Stimulated activated naive CD8-positive, alpha-beta T cell treated with anti-CD3 and anti-CD28 coated beads, Interleukin-15, amount 100 ng/mL, for 72 hours (primary cell): ENCODE measurements at regions not wholly inside any gene's neighbourhood (a gene's known extent, or its start where the extent isn't known, plus 50 kb on each side); places are given as distances from the start of the nearest gene placed in this dataset.

ENCODE experiments used
- ATAC-seq: fragments of 150-1000 bp; cut with Tn5 transposase; 2 replicates; pipeline ENCODE4 v1.10.0; 2021; ENCODE audit warnings: mild to moderate bottlenecking, moderate library complexity
- DNase-seq, 2 donors: peaks; one replicate each; pipeline ENCODE4 v3.0.0; 2021 to 2022
- H3K27ac Mint-ChIP-seq, 2 donors: one replicate each; pipeline ENCODE4 v1.8.0; 2022; ENCODE audit warnings: mild to moderate bottlenecking in 2 of 2, mixed read lengths in 2 of 2, moderate library complexity in 2 of 2
- H3K27me3 Mint-ChIP-seq: one replicate; pipeline ENCODE4 v1.8.0; 2022; ENCODE audit warnings: mixed read lengths
- H3K4me1 Mint-ChIP-seq: one replicate; pipeline ENCODE4 v1.8.0; 2022; ENCODE audit warnings: mild to moderate bottlenecking, mixed read lengths
- H3K4me3 Mint-ChIP-seq, 2 donors: one replicate each; pipeline ENCODE4 v1.8.0; 2022; ENCODE audit warnings: mild to moderate bottlenecking in 2 of 2, mixed read lengths in 2 of 2, moderate library complexity in 1 of 2
- H3K9me3 Mint-ChIP-seq, 2 donors: one replicate each; pipeline ENCODE4 v1.8.0; 2022; ENCODE audit warnings: mixed read lengths in 2 of 2

- Mint-ChIP-seq H3K27ac (no peak overlapping the region), H3K4me1 (no peaks in the 10 kb centered on the region)
Observed at GRCh38 chr4:138010639-138011038, 231.5 kb downstream of the SLC7A11 start.

GRCh38 chr4:138007572-138007971 lies 234.6 kb downstream of the SLC7A11 start:
- Mint-ChIP-seq H3K4me3 (no peak overlapping the region), H3K27me3 (no peaks in the 10 kb centered on the region), H3K27ac (no peak overlapping the region), H3K9me3 (no peaks in the 10 kb centered on the region), H3K4me1 (no peaks in the 10 kb centered on the region)
- no peak for DNase-seq
- ATAC-seq, result no peak

More at GRCh38 chr4:138010639-138011038, 231.5 kb downstream of the SLC7A11 start:
- H3K9me3 Mint-ChIP-seq, result no peaks in the 10 kb centered on the region
- ATAC-seq, result no peak
- no peaks in the 10 kb centered on the region for H3K27me3 Mint-ChIP-seq
- no peak for DNase-seq
- no peak overlapping the region for H3K4me3 Mint-ChIP-seq

GRCh38 chr4:138005486-138005885 lies 236.7 kb downstream of the SLC7A11 start:
- Mint-ChIP-seq H3K4me3 (no peak overlapping the region), H3K27ac (no peak overlapping the region), H3K27me3 (no peaks in the 10 kb centered on the region), H3K4me1 (no peaks in the 10 kb centered on the region), H3K9me3 (no peaks in the 10 kb centered on the region)
- DNase-seq (no peak), ATAC-seq (no peak)

DNA sequence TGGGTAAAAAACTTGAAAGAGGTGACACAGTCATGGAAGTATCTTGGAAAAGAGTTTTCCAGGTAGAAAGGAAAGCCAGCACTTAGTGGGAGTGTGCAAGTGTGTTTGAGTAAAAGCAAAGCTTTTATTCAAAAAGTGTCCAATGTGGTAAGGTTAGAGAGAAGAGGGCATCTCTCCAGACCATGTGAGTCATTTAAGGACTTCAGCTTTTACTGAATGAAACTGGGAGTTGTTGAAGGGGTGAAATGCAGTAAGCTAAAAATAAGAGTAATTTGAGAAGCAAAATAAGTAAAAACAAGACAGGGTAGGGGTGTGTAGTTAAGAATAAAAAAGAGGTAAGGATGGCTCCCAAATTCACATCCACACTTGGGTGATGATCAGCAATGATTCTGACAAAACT lies 238.9 kb downstream of the SLC7A11 start:
- ATAC-seq (no peak), DNase-seq (no peak)
- no peak overlapping the region for H3K4me3 Mint-ChIP-seq
- no peaks in the 10 kb centered on the region for H3K4me1 Mint-ChIP-seq
- no peak overlapping the region for H3K27ac Mint-ChIP-seq
- no peaks in the 10 kb centered on the region for H3K9me3 Mint-ChIP-seq
- H3K27me3 Mint-ChIP-seq, result no peaks in the 10 kb centered on the region

- no peak overlapping the region for H3K4me3 Mint-ChIP-seq
- H3K4me1 Mint-ChIP-seq, result no peaks in the 10 kb centered on the region
- ATAC-seq, result no peak
- no peak for DNase-seq
- no peaks in the 10 kb centered on the region for H3K27me3 Mint-ChIP-seq
- H3K27ac Mint-ChIP-seq, result no peak overlapping the region
- H3K9me3 Mint-ChIP-seq, result peaks cover 4 to 6% of the 10 kb centered on the region in 2 donors
Observed at GRCh38 chr4:137998666-137999429, 243.3 kb downstream of the SLC7A11 start.

GRCh38 chr4:137997496-137997895 lies 244.7 kb downstream of the SLC7A11 start:
- Mint-ChIP-seq H3K4me3 (no peak overlapping the region), H3K9me3 (peaks cover 4 to 6% of the 10 kb centered on the region in 2 donors), H3K4me1 (no peaks in the 10 kb centered on the region), H3K27ac (no peak overlapping the region), H3K27me3 (no peaks in the 10 kb centered on the region)
- no peak for DNase-seq
- ATAC-seq, result no peak

DNA sequence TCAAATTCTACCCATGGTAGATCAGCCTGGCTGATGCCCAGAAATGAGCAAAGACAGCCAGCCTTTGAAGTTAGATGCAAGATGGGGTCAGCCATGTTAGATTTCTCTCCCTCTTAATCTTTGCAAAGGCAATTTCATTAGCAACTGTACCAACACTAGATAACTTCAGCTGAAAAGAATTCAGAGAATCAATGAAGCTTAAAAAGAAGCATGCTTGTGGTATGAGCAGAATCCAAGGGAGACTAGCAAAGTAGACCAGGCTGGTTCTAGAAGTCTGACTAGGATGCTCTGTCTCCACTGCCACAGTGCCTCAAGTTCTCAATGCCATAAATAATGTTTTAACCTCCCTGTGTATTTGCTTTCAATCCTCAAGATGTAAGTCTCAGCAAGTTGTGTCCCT lies 247.3 kb downstream of the SLC7A11 start:
- Mint-ChIP-seq H3K27me3 (no peaks in the 10 kb centered on the region), H3K4me3 (no peak overlapping the region), H3K27ac (no peak overlapping the region), H3K9me3 (peaks cover 4 to 6% of the 10 kb centered on the region in 2 donors), H3K4me1 (no peaks in the 10 kb centered on the region)
- no peak for ATAC-seq
- DNase-seq, result no peak

- Mint-ChIP-seq H3K4me1 (no peaks in the 10 kb centered on the region), H3K27ac (no peak overlapping the region)
- DNase-seq, result no peak
Observed at GRCh38 chr4:137993232-137993631, 248.9 kb downstream of the SLC7A11 start.

GRCh38 chr4:137981277-137981676 lies 260.9 kb downstream of the SLC7A11 start:
- ATAC-seq, result no peak
- no peak overlapping the region for H3K27ac Mint-ChIP-seq
- DNase-seq, result no peak
- peaks cover 0 to 8% of the 10 kb centered on the region in 2 donors for H3K9me3 Mint-ChIP-seq
- no peaks in the 10 kb centered on the region for H3K27me3 Mint-ChIP-seq
- no peak overlapping the region for H3K4me3 Mint-ChIP-seq
- no peaks in the 10 kb centered on the region for H3K4me1 Mint-ChIP-seq

More at GRCh38 chr4:137993232-137993631, 248.9 kb downstream of the SLC7A11 start:
- no peaks in the 10 kb centered on the region for H3K27me3 Mint-ChIP-seq
- no peak for ATAC-seq
- H3K9me3 Mint-ChIP-seq, result peaks cover 4 to 6% of the 10 kb centered on the region in 2 donors
- H3K4me3 Mint-ChIP-seq, result no peak overlapping the region

DNA sequence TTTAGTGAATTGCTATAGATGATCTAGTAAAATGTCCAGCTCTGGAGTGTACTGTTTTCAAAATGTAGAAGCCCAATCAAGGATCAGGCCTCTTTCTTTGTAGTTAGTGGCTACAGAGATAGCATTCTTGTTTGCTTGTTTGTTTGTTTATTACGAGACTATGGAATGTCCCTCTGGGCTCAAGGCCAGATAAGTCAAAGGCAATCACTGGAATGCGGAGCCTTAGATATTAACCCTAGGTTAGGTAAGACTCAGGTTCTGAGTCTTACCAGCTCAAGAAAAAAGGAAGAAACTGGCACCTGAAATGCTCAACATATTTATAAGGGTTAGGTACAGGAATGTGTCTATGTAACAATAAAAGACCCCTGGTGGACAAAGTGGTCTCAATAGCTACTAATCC lies 261.5 kb downstream of the SLC7A11 start:
- Mint-ChIP-seq H3K27ac (no peak overlapping the region), H3K9me3 (peaks cover 0 to 8% of the 10 kb centered on the region in 2 donors), H3K4me1 (no peaks in the 10 kb centered on the region), H3K4me3 (no peak overlapping the region), H3K27me3 (no peaks in the 10 kb centered on the region)
- no peak for ATAC-seq
- DNase-seq, result no peak

DNA sequence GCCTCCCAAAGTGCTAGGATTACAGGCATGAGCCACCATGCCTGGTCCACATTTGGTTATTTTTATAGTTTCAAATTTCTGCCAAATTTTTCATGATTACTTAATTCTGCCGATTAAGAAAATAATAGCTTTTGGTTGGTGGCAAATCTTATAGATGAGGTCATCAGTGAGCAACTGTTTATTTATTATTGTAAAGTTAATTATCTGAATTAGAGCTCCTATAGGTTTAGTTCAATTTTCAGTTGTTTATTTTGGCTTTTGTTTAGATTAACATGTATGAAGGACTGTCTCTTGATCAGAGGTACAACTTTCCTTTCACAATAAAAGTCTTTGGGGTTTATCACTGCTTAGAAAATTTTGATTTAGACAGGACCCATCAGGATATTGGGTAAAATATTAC lies 262.2 kb downstream of the SLC7A11 start:
- no peaks in the 10 kb centered on the region for H3K4me1 Mint-ChIP-seq
- no peak overlapping the region for H3K27ac Mint-ChIP-seq
- peaks cover 0 to 8% of the 10 kb centered on the region in 2 donors for H3K9me3 Mint-ChIP-seq
- no peaks in the 10 kb centered on the region for H3K27me3 Mint-ChIP-seq
- no peak overlapping the region for H3K4me3 Mint-ChIP-seq
- ATAC-seq (no peak), DNase-seq (no peak)

GRCh38 chr4:137968956-137969678 lies 273.0 kb downstream of the SLC7A11 start:
- Mint-ChIP-seq H3K27ac (no peak overlapping the region), H3K4me3 (no peak overlapping the region), H3K9me3 (peaks cover 9 to 13% of the 10 kb centered on the region in 2 donors), H3K27me3 (no peaks in the 10 kb centered on the region), H3K4me1 (no peaks in the 10 kb centered on the region)
- DNase-seq (no peak), ATAC-seq (no peak)

DNA sequence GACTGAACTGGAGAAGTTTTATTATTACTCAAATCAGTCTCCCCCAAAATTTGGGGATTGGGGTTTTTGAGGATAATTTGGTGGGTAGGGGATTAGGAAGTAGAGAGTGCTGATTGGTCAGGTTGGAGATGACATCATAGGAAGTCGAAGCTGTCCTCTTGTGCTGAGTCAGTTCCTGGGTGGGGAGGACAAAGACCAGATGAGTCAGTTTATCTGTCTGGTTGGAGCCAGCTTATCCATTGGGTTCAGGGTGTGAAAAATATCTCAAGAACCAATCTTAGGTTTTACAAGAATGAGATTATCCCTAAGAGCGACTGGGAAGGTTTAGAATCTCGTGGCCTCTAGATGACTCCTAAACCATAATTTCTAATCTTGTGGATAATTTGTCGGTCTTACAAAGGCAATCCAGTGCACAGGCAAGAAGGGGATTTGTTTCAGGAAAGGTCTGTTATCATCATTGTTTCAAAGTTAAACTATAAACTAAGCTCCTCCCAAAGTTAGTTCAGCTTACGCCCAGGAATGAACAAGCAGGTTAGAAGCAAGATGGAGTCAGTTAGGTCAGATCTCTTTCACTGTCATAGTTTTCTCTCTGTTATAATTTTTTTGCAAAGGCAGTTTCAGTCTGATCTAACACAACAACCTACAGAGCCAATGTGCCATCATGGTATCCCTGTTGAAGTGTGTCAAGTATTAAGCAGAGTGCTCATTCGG lies 274.5 kb downstream of the SLC7A11 start:
- Mint-ChIP-seq H3K27ac (no peak overlapping the region), H3K9me3 (peaks cover 13 to 14% of the 10 kb centered on the region in 2 donors), H3K4me3 (no peak overlapping the region), H3K27me3 (no peaks in the 10 kb centered on the region), H3K4me1 (no peaks in the 10 kb centered on the region)
- no peak for DNase-seq
- no peak for ATAC-seq

- Mint-ChIP-seq H3K4me1 (no peaks in the 10 kb centered on the region), H3K27ac (no peak overlapping the region), H3K4me3 (no peak overlapping the region), H3K27me3 (no peaks in the 10 kb centered on the region), H3K9me3 (peaks cover 13 to 14% of the 10 kb centered on the region in 2 donors)
- no peak for DNase-seq
- no peak for ATAC-seq
Observed at GRCh38 chr4:137966504-137966903, 275.6 kb downstream of the SLC7A11 start.

DNA sequence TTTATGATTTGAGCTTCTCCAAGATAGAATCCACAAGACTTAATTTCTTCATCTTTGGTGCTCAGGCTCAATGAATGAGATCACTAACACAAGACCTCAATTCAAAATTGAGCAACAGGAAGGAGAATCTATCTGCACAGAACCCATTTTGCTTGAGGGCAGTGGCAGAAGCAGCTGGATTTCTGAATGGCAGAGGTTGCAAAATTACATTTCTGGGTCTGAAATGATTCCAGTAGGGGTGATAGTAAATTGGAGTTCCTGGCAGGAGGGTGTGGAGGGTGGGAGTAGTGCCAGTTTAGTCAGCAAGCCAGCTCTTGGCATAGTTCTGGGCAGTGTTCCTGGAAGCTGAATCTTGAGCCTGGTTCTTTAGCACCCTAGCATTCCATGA lies 281.1 kb downstream of the SLC7A11 start:
- no peaks in the 10 kb centered on the region for H3K4me1 Mint-ChIP-seq
- H3K27me3 Mint-ChIP-seq, result no peaks in the 10 kb centered on the region
- H3K27ac Mint-ChIP-seq, result no peak overlapping the region
- peaks cover 0 to 5% of the 10 kb centered on the region in 2 donors for H3K9me3 Mint-ChIP-seq
- ATAC-seq (no peak), DNase-seq (no peak)
- H3K4me3 Mint-ChIP-seq, result no peak overlapping the region
